ENCODE measurements at regions not wholly inside any gene's neighbourhood (a gene's known extent, or its start where the extent isn't known, plus 50 kb on each side); places are given as distances from the start of the nearest gene placed in this dataset.

- TF ChIP-seq CTCF (IDR thresholded peaks at IDR 0.05; ENCODE audit: low read depth, low read length): no peak
- no peaks in the 10 kb centered on the region for H3K27me3 ChIP-seq (ENCODE audit: control insufficient read depth, insufficient read depth, low read length)
- H3K9me3 ChIP-seq (ENCODE audit: control insufficient read depth, insufficient read depth, low read length): no peaks in the 10 kb centered on the region
- ChIA-PET POLR2A (no interaction called here), CTCF (no interaction called here)
- no peak for DNase-seq (ENCODE audit: low read depth, low spot score)
- no peak overlapping the region for H3K4me3 ChIP-seq (ENCODE audit: low read depth, low read length)
- H3K27ac ChIP-seq (ENCODE audit: low read depth, low read length): no peak overlapping the region
Measured at GRCh38 chr13:62483774-62484173, 1068.1 kb upstream of the PCDH20 start.

- no peak for DNase-seq (ENCODE audit: low read depth, low spot score)
- POLR2A ChIA-PET: no interaction called here
- H3K27me3 ChIP-seq (ENCODE audit: control insufficient read depth, insufficient read depth, low read length): no peaks in the 10 kb centered on the region
- no peak overlapping the region for H3K27ac ChIP-seq (ENCODE audit: low read depth, low read length)
- CTCF ChIA-PET: no interaction called here
- no peaks in the 10 kb centered on the region for H3K9me3 ChIP-seq (ENCODE audit: control insufficient read depth, insufficient read depth, low read length)
- no peak for TF ChIP-seq CTCF (IDR thresholded peaks at IDR 0.05; ENCODE audit: low read depth, low read length)
- no peak overlapping the region for H3K4me3 ChIP-seq (ENCODE audit: low read depth, low read length)
Measured at GRCh38 chr13:62482351-62482750, 1066.7 kb upstream of the PCDH20 start.

- Histone ChIP-seq H3K4me3 (ENCODE audit: low read depth, low read length) (no peak overlapping the region), H3K27me3 (ENCODE audit: control insufficient read depth, insufficient read depth, low read length) (no peaks in the 10 kb centered on the region), H3K27ac (ENCODE audit: low read depth, low read length) (no peak overlapping the region), H3K9me3 (ENCODE audit: control insufficient read depth, insufficient read depth, low read length) (no peaks in the 10 kb centered on the region)
- DNase-seq (ENCODE audit: low read depth, low spot score): no peak
- ChIA-PET POLR2A (no interaction called here), CTCF (interaction anchor here (1.4 kb wide), 1 partner anchor 116 kb away, joined by 4 read pairs; no protein-coding TSS in a partner anchor)
- TF ChIP-seq CTCF (IDR thresholded peaks at IDR 0.05; ENCODE audit: low read depth, low read length): no peak
Measured at GRCh38 chr13:62473944-62474237, 1058.2 kb upstream of the PCDH20 start.

- no peaks in the 10 kb centered on the region for H3K27me3 ChIP-seq (ENCODE audit: control insufficient read depth, insufficient read depth, low read length)
- DNase-seq (ENCODE audit: low read depth, low spot score): no peak
- no peak overlapping the region for H3K27ac ChIP-seq (ENCODE audit: low read depth, low read length)
- CTCF ChIA-PET: interaction anchor here (1.4 kb wide), 1 partner anchor 115 kb away, joined by 4 read pairs; no protein-coding TSS in a partner anchor
- H3K4me3 ChIP-seq (ENCODE audit: low read depth, low read length): no peak overlapping the region
- TF ChIP-seq CTCF (IDR thresholded peaks at IDR 0.05; ENCODE audit: low read depth, low read length): no peak
- POLR2A ChIA-PET: no interaction called here
- no peaks in the 10 kb centered on the region for H3K9me3 ChIP-seq (ENCODE audit: control insufficient read depth, insufficient read depth, low read length)
Measured at GRCh38 chr13:62473190-62473943, 1057.7 kb upstream of the PCDH20 start.

- CTCF ChIA-PET: no interaction called here
- H3K9me3 ChIP-seq (ENCODE audit: control insufficient read depth, insufficient read depth, low read length): no peaks in the 10 kb centered on the region
Measured at GRCh38 chr13:62453761-62454160, 1038.1 kb upstream of the PCDH20 start.

More at GRCh38 chr13:62453761-62454160, 1038.1 kb upstream of the PCDH20 start:
- no peak for DNase-seq (ENCODE audit: low read depth, low spot score)
- H3K4me3 ChIP-seq (ENCODE audit: low read depth, low read length): no peak overlapping the region
- no peaks in the 10 kb centered on the region for H3K27me3 ChIP-seq (ENCODE audit: control insufficient read depth, insufficient read depth, low read length)
- no peak overlapping the region for H3K27ac ChIP-seq (ENCODE audit: low read depth, low read length)
- no peak for TF ChIP-seq CTCF (IDR thresholded peaks at IDR 0.05; ENCODE audit: low read depth, low read length)
- POLR2A ChIA-PET: no interaction called here

Data from AG04450 (cell line).